ENCODE measurements at regions not wholly inside any gene's neighbourhood (a gene's known extent, or its start where the extent isn't known, plus 50 kb on each side); places are given as distances from the start of the nearest gene placed in this dataset.

- no peak for ATAC-seq (ENCODE audit: low read depth)
- Mint-ChIP-seq H3K27me3 (peaks cover 9% of the 10 kb centered on the region), H3K27ac (no peak overlapping the region), H3K4me3 (no peak overlapping the region), H3K9me3 (ENCODE audit: insufficient read depth) (no peaks in the 10 kb centered on the region), H3K4me1 (no peaks in the 10 kb centered on the region)
- intact Hi-C loops (cut with micrococcal nuclease): no loop called here
- Histone ChIP-seq H4K20me1 (ENCODE audit: control insufficient read depth, insufficient read depth, low read length, poor library complexity, severe bottlenecking) (no peaks in the 10 kb centered on the region), H3K9me3 (ENCODE audit: control extremely low read depth in 1 of 3, control insufficient read depth in 2 of 3, insufficient read depth in 1 of 3, low read length in 2 of 3) (no peaks in the 10 kb centered on the region), H3K36me3 (replicated peaks in 1 of 2; ENCODE audit: control extremely low read depth in 1 of 2, control insufficient read depth in 1 of 2, extremely low read depth in 1 of 2, insufficient read depth in 2 of 2, low read length in 1 of 2) (no peaks in the 10 kb centered on the region), H2AFZ (ENCODE audit: insufficient read depth, low read depth, low read length, poor library complexity, severe bottlenecking) (no peak overlapping the region), H3K27ac (ENCODE audit: low read length in 2 of 2) (no peak overlapping the region), H3K27me3 (replicated peaks in 1 of 4; ENCODE audit: control extremely low read depth in 1 of 4, control insufficient read depth in 3 of 4, insufficient read depth in 4 of 4, low read length in 3 of 4) (peaks cover 0 to 6% (median 1%) of the 10 kb centered on the region in 4 experiments), H3K4me3 (ENCODE audit: control extremely low read depth in 1 of 5, extremely low read depth in 1 of 5, insufficient read depth in 1 of 5, low read depth in 2 of 5, low read length in 4 of 5) (no peak overlapping the region), H3K4me2 (replicated peaks; ENCODE audit: low read depth, low read length, poor library complexity, severe bottlenecking) (no peak overlapping the region), H3K4me1 (ENCODE audit: control insufficient read depth in 2 of 2, insufficient read depth in 2 of 2, low read length in 2 of 2) (no peaks in the 10 kb centered on the region), H3K9ac (ENCODE audit: low read length) (no peak overlapping the region), H3K79me2 (ENCODE audit: control insufficient read depth, insufficient read depth, low read length) (no peaks in the 10 kb centered on the region)
- DNase-seq: no peak
- CTCF ChIA-PET: no interaction called here
- 78% methylated on average over 4 of the region's 4 CpGs for WGBS (ENCODE audit: insufficient coverage)
- POLR2A ChIA-PET: no interaction called here
- TF ChIP-seq EZH2 (IDR thresholded peaks at IDR 0.05; ENCODE audit: borderline replicate concordance, insufficient read depth, low read depth, low read length, poor library complexity, severe bottlenecking) (no peak), CTCF (IDR thresholded peaks at IDR 0.05) (no peak)
Measured at GRCh38 chr1:48114596-48115382, 107.7 kb upstream of the SLC5A9 start.

DNA sequence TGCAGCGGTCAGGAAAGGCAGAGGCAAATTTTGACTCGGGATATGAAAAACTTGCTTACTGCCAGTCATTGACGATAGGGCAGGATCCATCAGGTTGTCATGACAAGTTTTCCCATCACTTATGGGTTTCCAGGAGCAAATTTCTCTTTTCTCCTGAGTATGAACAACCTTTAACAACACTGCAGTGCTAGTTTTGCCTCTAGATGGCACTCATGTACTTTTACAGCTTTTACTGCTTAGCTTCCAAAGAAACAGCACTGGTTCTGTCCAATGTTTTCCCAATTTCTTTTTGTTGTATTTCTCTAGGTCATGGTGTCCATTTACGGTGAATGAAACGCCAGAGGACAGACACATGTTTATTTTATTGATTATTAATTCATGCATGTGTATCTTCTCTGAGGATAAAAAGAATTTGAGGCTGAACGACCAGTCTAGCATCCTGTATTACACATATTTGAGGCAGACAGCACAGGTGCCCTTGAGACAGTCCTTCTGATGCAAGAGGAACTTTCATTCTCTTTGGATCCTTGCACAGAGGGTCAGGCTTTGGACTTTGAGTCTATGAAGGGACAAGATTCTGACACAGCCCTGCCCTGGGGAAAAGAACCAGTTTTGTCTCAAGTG, 112.3 kb upstream of the TRABD2B start:
- H3K27ac Mint-ChIP-seq: no peak overlapping the region
- intact Hi-C loops (cut with micrococcal nuclease): loop anchor here (2.0 kb wide), 1 partner anchor 93 kb away; no protein-coding TSS in a partner anchor
- Histone ChIP-seq H3K9me3 (ENCODE audit: control extremely low read depth in 1 of 3, control insufficient read depth in 2 of 3, insufficient read depth in 1 of 3, low read length in 2 of 3) (no peaks in the 10 kb centered on the region), H3K36me3 (replicated peaks in 1 of 2; ENCODE audit: control extremely low read depth in 1 of 2, control insufficient read depth in 1 of 2, extremely low read depth in 1 of 2, insufficient read depth in 2 of 2, low read length in 1 of 2) (no peaks in the 10 kb centered on the region), H3K4me2 (replicated peaks; ENCODE audit: low read depth, low read length, poor library complexity, severe bottlenecking) (no peak overlapping the region), H3K4me1 (ENCODE audit: control insufficient read depth in 2 of 2, insufficient read depth in 2 of 2, low read length in 2 of 2) (no peaks in the 10 kb centered on the region), H3K9ac (ENCODE audit: low read length) (no peak overlapping the region), H4K20me1 (ENCODE audit: control insufficient read depth, insufficient read depth, low read length, poor library complexity, severe bottlenecking) (no peaks in the 10 kb centered on the region), H2AFZ (ENCODE audit: insufficient read depth, low read depth, low read length, poor library complexity, severe bottlenecking) (no peak overlapping the region), H3K27me3 (replicated peaks in 1 of 4; ENCODE audit: control extremely low read depth in 1 of 4, control insufficient read depth in 3 of 4, insufficient read depth in 4 of 4, low read length in 3 of 4) (peaks cover 0 to 5% (median under 1%) of the 10 kb centered on the region in 4 experiments), H3K4me3 (ENCODE audit: control extremely low read depth in 1 of 5, extremely low read depth in 1 of 5, insufficient read depth in 1 of 5, low read depth in 2 of 5, low read length in 4 of 5) (no peak overlapping the region), H3K79me2 (ENCODE audit: control insufficient read depth, insufficient read depth, low read length) (no peaks in the 10 kb centered on the region), H3K27ac (ENCODE audit: low read length in 2 of 2) (no peak overlapping the region)
- no peak overlapping the region for H3K4me3 Mint-ChIP-seq
- no peaks in the 10 kb centered on the region for H3K4me1 Mint-ChIP-seq
- no peak for ATAC-seq (ENCODE audit: low read depth)
- POLR2A ChIA-PET: no interaction called here
- TF ChIP-seq CTCF (IDR thresholded peaks at IDR 0.05) (peak; percentile 73), EZH2 (IDR thresholded peaks at IDR 0.05; ENCODE audit: borderline replicate concordance, insufficient read depth, low read depth, low read length, poor library complexity, severe bottlenecking) (no peak)
- WGBS (ENCODE audit: insufficient coverage): 48% methylated on average over 4 of the region's 6 CpGs
- H3K9me3 Mint-ChIP-seq (ENCODE audit: insufficient read depth): no peaks in the 10 kb centered on the region
- CTCF ChIA-PET: interaction anchor here (0.6 to 3.4 kb wide), 8 partner anchors 16 to 1068 kb away, joined by 3 to 41 read pairs (median 3); no protein-coding TSS in a partner anchor
- DNase-seq: peak; percentile 30
- peaks cover 9% of the 10 kb centered on the region for H3K27me3 Mint-ChIP-seq
